HCT116 (cell line): ENCODE measurements at regions not wholly inside any gene's neighbourhood (a gene's known extent, or its start where the extent isn't known, plus 50 kb on each side); places are given as distances from the start of the nearest gene placed in this dataset.

Source experiments
- ATAC-seq: fragments of 200-7000 bp; cut with Tn5 transposase; 2 replicates; pipeline ENCODE4 v1.9.1; 2020; ENCODE audit warnings: mild to moderate bottlenecking, moderate library complexity
- BruUV-seq: library from RNA; stranded (reverse); fragments of 400-500 nt; replicated peaks from 2 replicates; lab custom pipeline; 2021; lab: Mats Ljungman, UMichigan
- CTCF ChIA-PET: fragments of 300-600 bp; sonication (Branson Sonifier 250); formaldehyde crosslinking; loops from one replicate; lab custom pipeline; 2021; ENCODE audit warnings: antibody characterized with exemption; lab: Charles Lee
- POLR2A ChIA-PET: fragments of 300-600, 350-600 bp; sonication (Branson Sonifier 250); formaldehyde crosslinking; loops from one replicate; lab custom pipeline; 2021; ENCODE audit warnings: antibody characterized with exemption; lab: Charles Lee
- RAD21 ChIA-PET, 2 experiments: fragments of 300-600 bp; sonication (Branson Sonifier 250); formaldehyde crosslinking; loops; one replicate each; lab custom pipeline; 2023; ENCODE audit warnings: low total read pairs in 2 of 2; ENCODE audit not compliant: uncharacterized antibody in 2 of 2, unreplicated experiment in 2 of 2, low non-redundant PET in 1 of 2; lab: Charles Lee
- DNase-seq: peaks from one replicate; pipeline ENCODE4 v3.0.0-alpha.2; 2010; ENCODE audit warnings: low read depth, low spot score
- H2AFZ ChIP-seq: fragments of 200-600 bp; shearing (Covaris generic), sonication (generic); 2 replicates; pipeline ENCODE4 v1.6.1; 2017; ENCODE audit warnings: low read depth, mixed run types, mixed read lengths, antibody characterized with exemption, low read length; ENCODE audit not compliant: poor library complexity, severe bottlenecking
- H3K27ac ChIP-seq: 2 replicates; pipeline ENCODE4 v1.5.1; 2012; ENCODE audit warnings: low read depth, low read length
- H3K27me3 ChIP-seq: fragments of 200-600 bp; sonication (generic); 2 replicates; pipeline ENCODE4 v1.6.1; 2016; ENCODE audit warnings: mixed run types, low read length, mixed read lengths; ENCODE audit not compliant: insufficient read depth
- H3K36me3 ChIP-seq, 2 experiments: fragments of 200-500 bp in 1 of 2; fragments of 200-600 bp in 1 of 2; sonication (Bioruptor generic) in 1 of 2; sonication (generic) in 1 of 2; 2 replicates each; pipeline versions ENCODE4 v1.5.1 to v1.6.1; 2014 to 2016; ENCODE audit warnings: low read length in 2 of 2, inconsistent platforms in 1 of 2, mixed read lengths in 1 of 2, mixed run types in 1 of 2; ENCODE audit not compliant: insufficient read depth in 2 of 2, control insufficient read depth in 1 of 2
- H3K4me1 ChIP-seq, 2 experiments: fragments of 200-600 bp in 1 of 2; sonication (generic) in 1 of 2; 2 replicates each; pipeline versions ENCODE4 v1.5.1 to v1.6.1; 2012 to 2017; ENCODE audit warnings: low read length in 2 of 2, inconsistent platforms in 1 of 2, mild to moderate bottlenecking in 1 of 2, mixed read lengths in 1 of 2, mixed run types in 1 of 2, moderate library complexity in 1 of 2; ENCODE audit not compliant: insufficient read depth in 2 of 2, control insufficient read depth in 1 of 2
- H3K4me2 ChIP-seq: fragments of 200-600 bp; sonication (generic); 2 replicates; pipeline ENCODE4 v1.6.1; 2017; ENCODE audit warnings: mixed run types, low read length, mixed read lengths
- H3K4me3 ChIP-seq, 2 experiments: fragments of 200-600 bp in 1 of 2; sonication (generic) in 1 of 2; replicated peaks in 1 of 2; 2 replicates each; pipeline ENCODE4 v1.5.1; 2011 to 2016; ENCODE audit warnings: low read length in 2 of 2, control low read depth in 1 of 2, low read depth in 1 of 2, mild to moderate bottlenecking in 1 of 2, mixed read lengths in 1 of 2, mixed run types in 1 of 2
- H3K79me2 ChIP-seq: fragments of 200-600 bp; sonication (generic); 2 replicates; pipeline ENCODE4 v1.6.1; 2017; ENCODE audit warnings: mild to moderate bottlenecking, mixed run types, low read length, moderate library complexity, mixed read lengths; ENCODE audit not compliant: insufficient read depth
- H3K9ac ChIP-seq: fragments of 200-600 bp; sonication (generic); 2 replicates; pipeline ENCODE4 v1.6.1; 2016; ENCODE audit warnings: low read length, mixed read lengths
- H3K9me2 ChIP-seq: fragments of 200-600 bp; sonication (generic), shearing (Covaris generic); 2 replicates; pipeline ENCODE4 v1.6.1; 2017; ENCODE audit warnings: mixed run types, mild to moderate bottlenecking, moderate library complexity; ENCODE audit not compliant: insufficient read depth
- H3K9me3 ChIP-seq, 2 experiments: fragments of 200-500 bp in 1 of 2; fragments of 200-600 bp in 1 of 2; sonication (Bioruptor generic) in 1 of 2; sonication (generic) in 1 of 2; 2 replicates each; pipeline ENCODE4 v1.6.1; 2014 to 2017; ENCODE audit warnings: low read length in 2 of 2, mixed read lengths in 2 of 2, inconsistent platforms in 1 of 2, low read depth in 1 of 2, mild to moderate bottlenecking in 1 of 2, mixed run types in 1 of 2, moderate library complexity in 1 of 2; ENCODE audit not compliant: control insufficient read depth in 1 of 2, insufficient read depth in 1 of 2
- H4K20me1 ChIP-seq: fragments of 200-600 bp; sonication (generic), shearing (Covaris generic); 2 replicates; pipeline ENCODE4 v1.6.1; 2017; ENCODE audit warnings: mixed run types, mild to moderate bottlenecking, moderate library complexity; ENCODE audit not compliant: insufficient read depth
- RAD21 ChIP-seq: IDR thresholded peaks from 2 replicates; pipeline ENCODE4 v1.6.1; 2012; ENCODE audit warnings: low read depth, mild to moderate bottlenecking
- intact Hi-C: fragments of 100-400 bp; cut with micrococcal nuclease; formaldehyde crosslinking; loops from 2 replicates; pipeline ENCODE4 v1.10.0; 2022
- TF ChIP-seq, protein P1 (sequence below), 3 experiments: fragments of 200-600 bp in 1 of 3; sonication (generic) in 1 of 3; IDR thresholded peaks in 2 of 3; conservative IDR thresholded peaks in 1 of 3; 2 replicates each; pipeline ENCODE4 v1.5.1; 2012 to 2017; ENCODE audit warnings: low read depth in 2 of 3, low read length in 2 of 3, antibody characterized with exemption in 1 of 3, borderline replicate concordance in 1 of 3, control low read depth in 1 of 3, mild to moderate bottlenecking in 1 of 3, mixed read lengths in 1 of 3, mixed run types in 1 of 3, moderate library complexity in 1 of 3; ENCODE audit not compliant: insufficient read depth in 1 of 3
- TF ChIP-seq, protein P2 (sequence below): IDR thresholded peaks from 2 replicates; pipeline ENCODE4 v1.6.1; 2011; ENCODE audit warnings: mild to moderate bottlenecking, low read length, moderate library complexity; ENCODE audit not compliant: insufficient replicate concordance; ENCODE audit errors: extremely low read depth

DNA sequence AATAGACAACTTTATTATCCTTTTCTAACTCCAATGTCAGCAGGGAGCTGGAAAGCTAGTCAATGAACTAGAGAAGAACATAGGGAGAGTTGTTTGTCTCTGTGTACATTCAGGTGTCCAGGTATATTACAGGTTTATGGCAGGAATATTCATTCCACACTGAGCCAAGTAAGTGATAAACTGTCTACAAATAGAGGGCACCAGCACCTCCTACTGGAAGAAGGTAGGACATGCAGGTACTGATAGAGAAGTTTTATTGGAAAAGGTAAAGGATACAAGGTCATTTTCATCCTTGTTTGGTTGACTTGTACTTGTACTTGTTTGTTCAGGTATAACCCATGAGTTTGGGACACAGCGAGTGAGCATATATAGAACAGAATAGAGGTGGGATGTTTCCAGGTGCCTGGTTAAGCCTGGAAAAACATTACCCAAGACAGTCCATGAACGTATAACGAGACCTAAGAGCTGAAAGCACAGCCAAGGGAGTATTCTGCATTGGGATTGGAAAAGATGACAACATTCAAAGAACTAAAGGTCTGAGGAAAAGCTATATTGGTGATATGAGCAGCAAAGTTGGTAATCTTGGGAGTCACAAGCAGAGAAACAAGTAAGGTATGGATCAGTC lies 61.4 kb upstream of the PPP1R3C start:
- no peak overlapping the region for H3K9ac ChIP-seq
- no peak overlapping the region for H3K4me2 ChIP-seq
- H3K9me3 ChIP-seq = no peaks in the 10 kb centered on the region
- ATAC-seq (peak; percentile 85), DNase-seq (peak; percentile 42)
- peak overlapping the region; percentile 24 for H2AFZ ChIP-seq
- H3K9me2 ChIP-seq = no peaks in the 10 kb centered on the region
- POLR2A ChIA-PET = no interaction called here
- no peaks in the 10 kb centered on the region for H3K79me2 ChIP-seq
- H3K4me3 ChIP-seq = no peak overlapping the region
- no peak overlapping the region for H3K27ac ChIP-seq
- CTCF ChIA-PET = interaction anchor here (0.7 to 2.0 kb wide), 6 partner anchors 10 to 396 kb away, joined by 3 to 16 read pairs (median 4); no protein-coding TSS in a partner anchor
- RAD21 ChIA-PET = interaction anchor here in 1 of 2 experiments (1.0 kb wide), 1 partner anchor 51 kb away, joined by 3 read pairs; no protein-coding TSS in a partner anchor
- H3K27me3 ChIP-seq = no peaks in the 10 kb centered on the region
- no peaks in the 10 kb centered on the region for H3K4me1 ChIP-seq
- H4K20me1 ChIP-seq = no peaks in the 10 kb centered on the region
- H3K36me3 ChIP-seq = no peaks in the 10 kb centered on the region
- TF ChIP-seq, protein P1, sequence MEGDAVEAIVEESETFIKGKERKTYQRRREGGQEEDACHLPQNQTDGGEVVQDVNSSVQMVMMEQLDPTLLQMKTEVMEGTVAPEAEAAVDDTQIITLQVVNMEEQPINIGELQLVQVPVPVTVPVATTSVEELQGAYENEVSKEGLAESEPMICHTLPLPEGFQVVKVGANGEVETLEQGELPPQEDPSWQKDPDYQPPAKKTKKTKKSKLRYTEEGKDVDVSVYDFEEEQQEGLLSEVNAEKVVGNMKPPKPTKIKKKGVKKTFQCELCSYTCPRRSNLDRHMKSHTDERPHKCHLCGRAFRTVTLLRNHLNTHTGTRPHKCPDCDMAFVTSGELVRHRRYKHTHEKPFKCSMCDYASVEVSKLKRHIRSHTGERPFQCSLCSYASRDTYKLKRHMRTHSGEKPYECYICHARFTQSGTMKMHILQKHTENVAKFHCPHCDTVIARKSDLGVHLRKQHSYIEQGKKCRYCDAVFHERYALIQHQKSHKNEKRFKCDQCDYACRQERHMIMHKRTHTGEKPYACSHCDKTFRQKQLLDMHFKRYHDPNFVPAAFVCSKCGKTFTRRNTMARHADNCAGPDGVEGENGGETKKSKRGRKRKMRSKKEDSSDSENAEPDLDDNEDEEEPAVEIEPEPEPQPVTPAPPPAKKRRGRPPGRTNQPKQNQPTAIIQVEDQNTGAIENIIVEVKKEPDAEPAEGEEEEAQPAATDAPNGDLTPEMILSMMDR (IDR thresholded peaks at IDR 0.05 in 2 of 3, conservative IDR thresholded peaks at IDR 0.05 in 1 of 3; ENCODE audit: borderline replicate concordance in 1 of 3, insufficient read depth in 1 of 3, low read depth in 2 of 3, low read length in 2 of 3) = peak; percentile 77 to 88 (median 80); a peak in 5 of 6 replicates
- TF ChIP-seq, protein P2, sequence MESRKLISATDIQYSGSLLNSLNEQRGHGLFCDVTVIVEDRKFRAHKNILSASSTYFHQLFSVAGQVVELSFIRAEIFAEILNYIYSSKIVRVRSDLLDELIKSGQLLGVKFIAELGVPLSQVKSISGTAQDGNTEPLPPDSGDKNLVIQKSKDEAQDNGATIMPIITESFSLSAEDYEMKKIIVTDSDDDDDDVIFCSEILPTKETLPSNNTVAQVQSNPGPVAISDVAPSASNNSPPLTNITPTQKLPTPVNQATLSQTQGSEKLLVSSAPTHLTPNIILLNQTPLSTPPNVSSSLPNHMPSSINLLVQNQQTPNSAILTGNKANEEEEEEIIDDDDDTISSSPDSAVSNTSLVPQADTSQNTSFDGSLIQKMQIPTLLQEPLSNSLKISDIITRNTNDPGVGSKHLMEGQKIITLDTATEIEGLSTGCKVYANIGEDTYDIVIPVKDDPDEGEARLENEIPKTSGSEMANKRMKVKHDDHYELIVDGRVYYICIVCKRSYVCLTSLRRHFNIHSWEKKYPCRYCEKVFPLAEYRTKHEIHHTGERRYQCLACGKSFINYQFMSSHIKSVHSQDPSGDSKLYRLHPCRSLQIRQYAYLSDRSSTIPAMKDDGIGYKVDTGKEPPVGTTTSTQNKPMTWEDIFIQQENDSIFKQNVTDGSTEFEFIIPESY = no peak
- peak; percentile 80 for TF ChIP-seq RAD21
- intact Hi-C loops = loop anchor here (1.0 to 5.0 kb wide), 3 partner anchors 52 to 305 kb away; no protein-coding TSS in a partner anchor
- BruUV-seq = no TSS peak
